Frontal cortex (tissue), 3 donors: ENCODE measurements at regions not wholly inside any gene's neighbourhood (a gene's known extent, or its start where the extent isn't known, plus 50 kb on each side); places are given as distances from the start of the nearest gene placed in this dataset.

Source experiments
- DNase-seq, 2 donors: peaks; one replicate each; pipeline ENCODE4 v3.0.0; 2012; ENCODE audit warnings: low spot score in 2 of 2
- FAIRE-seq: peaks from 2 replicates; lab custom pipeline; 2012; peaks lifted over from hg19 to GRCh38; lab: Jason Lieb, UNC
- donor health status: control.
- donor health status: control.
- donor health status: control.

DNA sequence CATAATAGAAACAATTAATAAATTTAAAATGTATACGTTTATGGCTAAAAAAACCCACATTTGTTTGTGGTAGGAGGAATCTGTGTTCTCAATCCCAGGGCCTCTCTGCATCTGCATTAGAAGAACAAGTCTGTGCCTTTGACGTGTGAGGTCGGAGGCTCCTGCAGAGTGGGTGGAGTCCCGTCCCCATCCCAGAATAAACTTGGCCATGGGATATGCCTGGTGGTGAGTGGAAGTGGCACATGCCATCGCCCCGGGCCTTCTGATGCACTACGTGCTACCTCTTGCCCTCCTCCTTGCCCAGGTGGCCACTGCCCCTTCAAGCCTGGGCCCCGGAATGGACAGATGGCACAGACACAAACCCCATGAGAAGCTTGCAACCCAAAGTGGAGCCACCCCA lies 131.1 kb upstream of the NSMCE3 start:
- FAIRE-seq (no peak), DNase-seq (no peak)

GRCh38 chr15:29398907-29399306 lies 129.3 kb upstream of the NSMCE3 start:
- DNase-seq (no peak), FAIRE-seq (no peak)

GRCh38 chr15:29396176-29396811 lies 126.7 kb upstream of the NSMCE3 start:
- FAIRE-seq (no peak), DNase-seq (no peak)

- DNase-seq (no peak), FAIRE-seq (no peak)
Measured at GRCh38 chr15:29393443-29393842, 123.8 kb upstream of the NSMCE3 start.

DNA sequence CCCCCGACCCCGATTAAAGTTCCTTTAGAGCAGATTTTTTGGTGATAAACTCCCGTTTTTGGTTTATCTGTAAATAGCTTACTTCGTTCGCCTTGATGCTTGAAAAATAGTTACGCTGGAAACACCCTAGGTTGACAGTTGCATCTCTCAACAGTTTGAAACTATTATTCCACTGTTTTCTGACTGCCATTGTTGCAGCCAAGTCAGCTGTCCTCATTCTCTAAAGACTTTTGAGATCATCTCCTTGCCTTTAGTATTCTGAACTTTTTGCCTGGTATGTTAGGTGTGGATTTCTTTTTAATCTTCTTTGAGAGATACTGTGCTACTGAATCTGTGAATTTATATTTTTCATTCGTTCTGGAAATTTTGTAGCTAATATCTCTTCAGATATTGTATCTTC lies 122.7 kb upstream of the NSMCE3 start:
- no peak for FAIRE-seq
- no peak for DNase-seq

GRCh38 chr15:29390051-29390450 lies 120.4 kb upstream of the NSMCE3 start:
- no peak for FAIRE-seq
- no peak for DNase-seq

- FAIRE-seq (no peak), DNase-seq (no peak)
Measured at GRCh38 chr15:29386523-29386922, 116.9 kb upstream of the NSMCE3 start.

- FAIRE-seq, result no peak
- no peak for DNase-seq
Measured at GRCh38 chr15:29383367-29383766, 113.7 kb upstream of the NSMCE3 start.

DNA sequence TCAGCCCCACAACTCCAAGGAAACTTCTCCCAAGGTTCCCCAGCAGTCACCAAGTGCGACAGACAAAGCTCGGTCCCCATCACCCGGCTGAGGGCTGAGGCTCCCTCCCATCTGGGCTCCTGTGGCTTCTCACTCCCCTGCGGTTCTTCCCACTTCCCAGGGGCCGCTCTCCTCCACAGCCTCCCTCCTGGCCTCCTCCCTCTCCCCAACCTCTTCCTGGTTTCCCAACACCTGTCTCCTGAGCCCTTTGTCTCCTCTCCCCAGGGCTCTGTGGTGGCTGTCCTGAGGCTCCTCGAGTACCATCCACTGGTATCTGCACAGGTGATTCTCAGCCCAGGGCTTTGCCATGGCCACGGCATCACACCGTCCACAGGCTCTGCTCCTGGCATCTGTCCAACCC lies 113.2 kb upstream of the NSMCE3 start:
- FAIRE-seq (no peak), DNase-seq (no peak)

GRCh38 chr15:29380466-29380865 lies 110.8 kb upstream of the NSMCE3 start:
- DNase-seq, result no peak
- FAIRE-seq, result no peak

GRCh38 chr15:29379647-29380046 lies 110.0 kb upstream of the NSMCE3 start:
- no peak for FAIRE-seq

DNA sequence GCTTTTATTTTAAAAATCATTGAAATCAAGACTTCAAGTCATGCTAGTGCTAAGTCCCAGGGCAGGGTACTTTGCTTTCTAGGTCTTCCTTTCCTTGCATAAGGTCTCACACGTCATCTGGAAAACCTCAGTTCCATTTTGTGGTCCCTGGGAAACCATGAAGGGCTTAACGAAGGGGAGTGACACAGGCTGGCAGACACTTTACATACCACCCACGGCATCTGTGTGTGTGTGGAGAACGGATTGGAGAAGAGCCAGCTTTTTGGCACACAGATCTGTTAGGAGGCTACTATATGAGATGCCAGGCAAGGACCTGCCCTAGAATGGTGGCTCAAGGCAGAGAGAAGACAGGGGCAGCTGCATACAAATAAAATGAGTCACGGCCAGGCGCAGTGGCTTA lies 107.5 kb upstream of the NSMCE3 start:
- FAIRE-seq, result no peak
- DNase-seq, result no peak

More at GRCh38 chr15:29379647-29380046, 110.0 kb upstream of the NSMCE3 start:
- no peak for DNase-seq

- DNase-seq (no peak), FAIRE-seq (no peak)
Measured at GRCh38 chr15:29376590-29376989, 107.0 kb upstream of the NSMCE3 start.

- FAIRE-seq (no peak), DNase-seq (no peak)
Measured at GRCh38 chr15:29369261-29369660, 99.6 kb upstream of the NSMCE3 start.

GRCh38 chr15:29364426-29365078 lies 94.9 kb upstream of the NSMCE3 start:
- no peak for FAIRE-seq
- DNase-seq, result no peak

- FAIRE-seq, result no peak
- DNase-seq, result no peak
Measured at GRCh38 chr15:29361560-29361959, 91.9 kb upstream of the NSMCE3 start.

DNA sequence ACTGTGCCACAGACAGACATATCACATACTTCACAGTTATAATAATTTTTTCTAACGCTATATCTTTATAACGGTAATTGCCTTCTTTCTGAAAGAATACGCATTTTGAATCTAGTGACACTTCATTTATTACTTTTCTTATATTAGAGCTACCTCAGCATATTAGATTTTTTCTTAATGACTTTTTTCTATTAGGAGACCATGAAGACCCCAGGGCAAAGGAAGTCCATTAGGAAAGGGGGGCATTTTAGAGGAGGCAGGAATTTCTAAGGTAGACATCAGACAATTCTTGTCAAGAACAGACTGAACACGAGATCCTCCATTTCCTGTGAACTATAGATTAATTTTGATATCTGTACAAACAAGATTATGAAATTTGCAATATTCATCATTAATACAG lies 90.5 kb upstream of the NSMCE3 start:
- no peak for FAIRE-seq
- no peak for DNase-seq

GRCh38 chr15:29356786-29357185 lies 87.2 kb upstream of the NSMCE3 start:
- DNase-seq, result no peak
- no peak for FAIRE-seq

- no peak for DNase-seq
- no peak for FAIRE-seq
Measured at GRCh38 chr15:29355477-29355876, 85.9 kb upstream of the NSMCE3 start.

- DNase-seq, result no peak
- no peak for FAIRE-seq
Measured at GRCh38 chr15:29352402-29352801, 82.8 kb upstream of the NSMCE3 start.

DNA sequence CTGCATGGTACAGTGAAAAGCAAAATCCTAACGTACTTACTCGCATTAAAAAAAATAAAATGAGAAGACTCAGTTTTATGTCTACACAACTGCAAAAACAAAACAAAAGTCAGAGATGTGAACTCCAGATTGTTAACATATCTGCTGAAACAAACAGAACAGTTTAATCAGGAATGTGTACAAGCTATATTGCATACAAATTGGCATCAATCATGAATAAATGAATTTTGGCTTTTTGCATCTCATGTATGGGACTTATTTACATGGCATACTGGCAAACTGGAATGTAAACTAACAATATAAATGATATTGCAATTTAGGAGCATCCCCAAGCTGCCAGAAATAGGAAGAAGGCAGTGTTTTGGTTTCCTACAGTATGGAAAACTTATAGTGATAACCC lies 79.6 kb upstream of the NSMCE3 start:
- FAIRE-seq (no peak), DNase-seq (no peak)

- FAIRE-seq (no peak), DNase-seq (no peak)
Measured at GRCh38 chr15:29348336-29348914, 78.8 kb upstream of the NSMCE3 start.
